SK-N-SH (cell line): ENCODE measurements at regions not wholly inside any gene's neighbourhood (a gene's known extent, or its start where the extent isn't known, plus 50 kb on each side); places are given as distances from the start of the nearest gene placed in this dataset.

Experiments used
- MEF2A ChIP-seq: IDR thresholded peaks from 2 replicates; pipeline ENCODE4 v1.4.0; 2012; ENCODE audit warnings: low read depth, borderline replicate concordance
- RCOR1 ChIP-seq: fragments of 150-350 bp; IDR thresholded peaks from 2 replicates; pipeline ENCODE4 v1.6.1; 2017; ENCODE audit warnings: antibody characterized with exemption, low read length
- TF ChIP-seq, protein P1 (sequence below): fragments of 200-600 bp; sonication (generic); IDR thresholded peaks from 2 replicates; pipeline ENCODE4 v1.6.1; 2017; ENCODE audit warnings: antibody characterized with exemption, mild to moderate bottlenecking, moderate library complexity

DNA sequence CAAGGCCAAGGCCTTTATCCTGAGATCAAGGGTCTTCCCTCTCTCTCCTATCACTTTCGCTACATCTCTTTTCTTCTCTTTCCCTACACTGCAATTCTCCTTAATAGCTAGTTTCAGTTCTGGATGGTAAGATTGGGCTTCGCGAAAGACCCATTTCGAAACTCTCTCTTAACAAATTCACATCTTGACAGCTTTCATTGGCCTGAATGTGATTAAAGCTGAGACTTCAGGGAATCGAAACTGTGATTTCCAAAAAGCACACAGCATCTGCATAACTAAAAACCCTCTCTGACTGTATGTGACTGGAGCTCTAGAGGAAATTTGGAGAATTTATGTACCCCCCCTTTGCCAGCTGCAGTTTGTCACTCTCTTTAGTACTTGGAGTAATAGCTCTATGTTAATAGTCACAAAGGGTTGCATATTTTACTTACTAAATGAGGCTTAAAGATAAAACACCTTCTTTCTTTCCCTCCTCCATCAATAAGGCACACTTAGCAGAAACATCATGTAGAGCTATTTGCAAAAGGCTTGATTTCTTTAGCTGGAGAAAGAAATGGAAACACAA is 105.3 kb upstream of the FAM20A start:
- TF ChIP-seq RCOR1 (no peak), MEF2A (no peak)
- TF ChIP-seq, protein P1, sequence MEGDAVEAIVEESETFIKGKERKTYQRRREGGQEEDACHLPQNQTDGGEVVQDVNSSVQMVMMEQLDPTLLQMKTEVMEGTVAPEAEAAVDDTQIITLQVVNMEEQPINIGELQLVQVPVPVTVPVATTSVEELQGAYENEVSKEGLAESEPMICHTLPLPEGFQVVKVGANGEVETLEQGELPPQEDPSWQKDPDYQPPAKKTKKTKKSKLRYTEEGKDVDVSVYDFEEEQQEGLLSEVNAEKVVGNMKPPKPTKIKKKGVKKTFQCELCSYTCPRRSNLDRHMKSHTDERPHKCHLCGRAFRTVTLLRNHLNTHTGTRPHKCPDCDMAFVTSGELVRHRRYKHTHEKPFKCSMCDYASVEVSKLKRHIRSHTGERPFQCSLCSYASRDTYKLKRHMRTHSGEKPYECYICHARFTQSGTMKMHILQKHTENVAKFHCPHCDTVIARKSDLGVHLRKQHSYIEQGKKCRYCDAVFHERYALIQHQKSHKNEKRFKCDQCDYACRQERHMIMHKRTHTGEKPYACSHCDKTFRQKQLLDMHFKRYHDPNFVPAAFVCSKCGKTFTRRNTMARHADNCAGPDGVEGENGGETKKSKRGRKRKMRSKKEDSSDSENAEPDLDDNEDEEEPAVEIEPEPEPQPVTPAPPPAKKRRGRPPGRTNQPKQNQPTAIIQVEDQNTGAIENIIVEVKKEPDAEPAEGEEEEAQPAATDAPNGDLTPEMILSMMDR, result no peak
